SK-N-DZ (cell line): ENCODE measurements at regions not wholly inside any gene's neighbourhood (a gene's known extent, or its start where the extent isn't known, plus 50 kb on each side); places are given as distances from the start of the nearest gene placed in this dataset.

Experiments used
- DNase-seq: peaks from one replicate; pipeline ENCODE4 v3.0.0-alpha.2; 2015; ENCODE audit warnings: low spot score

DNA sequence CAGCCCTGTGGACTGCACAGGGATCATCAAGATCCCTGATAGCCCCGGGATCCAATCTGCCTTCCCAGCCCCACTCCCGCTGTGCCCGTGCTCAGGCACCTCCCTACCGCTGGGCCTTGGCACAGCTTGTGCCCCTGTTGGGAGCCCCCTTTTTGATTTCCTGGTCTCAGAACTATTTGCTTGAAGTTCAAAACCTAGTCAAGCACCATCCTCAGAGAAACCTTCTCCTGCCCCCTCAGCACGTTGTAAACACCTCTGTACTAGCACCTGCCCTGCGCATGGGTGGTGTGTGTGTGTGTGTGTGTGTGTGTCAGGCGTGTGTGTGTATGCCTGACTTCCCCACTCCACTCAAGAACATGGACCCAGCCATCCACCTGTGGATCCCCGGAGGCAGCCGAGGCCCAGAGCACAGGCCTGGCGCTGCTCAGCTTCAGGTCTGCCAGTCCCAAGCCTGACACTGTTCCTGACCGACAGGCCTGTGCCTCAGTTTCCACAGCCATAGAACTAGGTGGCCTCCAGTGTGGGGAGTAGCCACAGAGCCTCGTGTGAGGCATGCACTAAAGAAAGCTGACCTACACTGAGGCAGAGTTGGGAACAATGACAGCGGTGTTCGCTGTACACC lies 65.5 kb downstream of the ADRA2C start:
- no peak for DNase-seq

DNA sequence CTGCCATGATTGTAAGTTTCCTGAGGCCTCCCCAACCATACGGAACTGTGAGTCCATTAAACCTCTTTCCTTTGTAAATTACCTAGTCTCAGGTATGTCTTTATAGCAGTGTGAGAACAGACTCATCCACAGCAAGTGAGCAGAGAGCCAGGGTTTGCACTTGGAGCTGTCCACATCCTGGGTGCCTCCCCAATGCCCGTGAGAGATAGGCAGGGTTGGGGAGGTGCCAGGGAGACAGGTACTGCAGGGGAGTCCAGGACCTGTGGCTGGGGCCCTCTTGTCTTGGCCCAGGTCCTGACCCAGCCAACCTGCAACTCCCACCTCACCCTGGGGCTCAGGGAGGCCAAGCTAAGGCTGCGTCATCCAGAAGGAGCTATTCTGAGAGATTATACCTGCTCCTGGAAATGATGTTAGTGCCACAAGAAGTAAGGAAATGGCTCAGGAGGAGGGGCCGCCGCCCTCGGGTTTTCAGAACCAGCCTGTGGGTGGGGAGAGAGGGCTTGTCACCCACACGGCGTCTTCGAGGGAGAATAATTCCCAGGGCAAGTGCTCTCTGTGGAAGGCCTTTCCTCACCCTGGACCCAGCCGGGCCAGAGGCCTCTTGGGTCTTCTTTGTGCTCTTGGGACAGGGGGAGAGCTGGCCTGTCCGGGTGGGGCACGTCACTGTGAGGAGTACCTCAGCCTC lies 66.5 kb downstream of the ADRA2C start:
- DNase-seq = no peak

DNA sequence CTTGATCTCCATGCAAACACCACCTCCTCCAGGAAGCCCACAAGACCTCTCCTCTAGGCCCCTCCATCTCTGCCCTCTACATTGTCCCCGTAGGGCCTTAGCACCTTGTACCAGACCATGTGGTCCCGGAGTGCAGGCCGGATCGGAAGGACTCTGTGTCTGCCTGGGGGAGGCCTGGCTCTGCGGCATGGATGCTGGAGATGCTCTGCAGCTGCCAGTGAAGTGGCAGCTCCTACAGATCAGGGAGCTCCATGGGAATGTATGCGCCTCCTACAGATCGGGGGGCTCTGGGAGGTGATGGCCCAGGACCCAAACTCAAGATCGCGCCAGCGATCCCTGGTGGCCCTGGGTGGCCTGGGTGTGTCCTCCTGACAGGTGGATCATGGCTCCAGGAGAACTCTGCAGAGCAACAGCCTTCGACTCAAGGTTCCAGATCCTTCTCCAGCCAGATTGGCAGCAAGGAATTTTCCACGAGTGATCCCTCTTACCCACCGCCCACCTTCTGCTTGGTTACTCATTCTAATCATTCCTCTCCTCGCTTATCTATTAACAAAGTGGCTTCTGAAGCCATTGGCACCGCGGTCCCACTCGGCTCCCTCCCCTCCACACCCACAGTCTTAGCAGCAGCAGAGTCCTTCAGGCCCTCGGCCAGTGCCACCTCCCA lies 67.3 kb downstream of the ADRA2C start:
- no peak for DNase-seq

DNA sequence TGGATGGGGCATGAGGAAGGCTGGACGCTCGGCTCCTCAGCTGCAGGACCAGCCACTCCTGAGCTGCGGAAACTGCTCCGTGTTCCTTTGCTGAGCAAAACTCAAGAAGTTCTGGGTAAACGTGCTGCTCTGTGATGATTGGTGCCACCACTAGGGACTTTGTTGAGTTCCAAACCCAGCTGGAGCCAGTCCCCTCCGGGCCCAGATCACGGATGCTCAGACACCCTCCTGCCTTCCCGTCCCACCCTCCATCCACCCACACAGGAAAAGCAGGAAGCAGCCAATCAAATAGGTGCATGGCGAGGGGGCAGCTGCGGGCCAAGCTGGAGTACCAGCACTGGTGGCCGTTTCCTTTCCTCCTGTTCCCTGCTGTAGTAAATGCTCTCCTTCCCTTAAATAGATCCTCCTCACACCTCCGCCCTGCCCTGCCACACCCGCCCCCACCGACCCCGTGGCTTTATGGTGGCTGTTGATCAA lies 68.0 kb downstream of the ADRA2C start:
- no peak for DNase-seq

DNA sequence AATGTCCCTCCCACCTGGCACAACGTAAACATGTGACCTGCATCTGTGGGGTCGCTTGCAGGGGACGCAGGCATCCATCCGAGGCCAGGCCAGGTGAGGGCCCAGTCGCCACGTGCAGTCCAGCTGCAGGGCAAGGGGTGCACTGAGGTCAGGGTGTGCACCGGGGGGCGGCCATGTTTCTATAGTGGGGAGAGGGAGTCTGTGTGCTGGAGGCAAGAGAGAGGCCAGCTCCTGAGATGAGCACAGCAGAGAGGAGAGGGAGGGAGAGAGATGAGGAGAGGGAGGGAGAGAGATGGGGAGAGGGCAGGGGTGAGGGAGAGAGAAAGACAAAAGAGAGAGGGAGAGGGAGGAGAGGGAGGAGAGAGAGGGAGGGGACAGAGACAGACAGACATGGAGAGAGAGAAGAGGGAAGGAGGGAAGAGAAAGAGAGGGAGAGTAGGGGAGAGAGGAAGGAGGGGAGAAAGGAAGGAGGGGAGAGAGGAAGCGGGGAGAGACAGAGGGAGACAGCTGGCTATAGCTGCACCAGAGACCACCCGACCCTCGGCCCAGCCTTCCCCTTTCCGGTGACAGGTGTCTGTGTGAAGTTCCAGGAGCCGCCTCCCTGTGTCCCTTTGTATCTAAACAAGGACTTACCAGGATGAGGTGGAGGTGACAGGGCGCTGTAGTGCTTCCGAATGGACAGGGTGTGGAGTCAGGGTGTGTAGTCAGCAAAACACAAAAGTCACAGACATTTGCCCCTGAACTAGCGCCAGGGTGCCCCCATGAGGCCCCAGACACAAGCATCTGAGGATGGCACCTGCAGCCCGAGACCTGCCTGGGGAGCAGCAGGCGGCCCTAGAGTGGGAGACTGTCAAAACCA lies 68.7 kb downstream of the ADRA2C start:
- DNase-seq = no peak

DNA sequence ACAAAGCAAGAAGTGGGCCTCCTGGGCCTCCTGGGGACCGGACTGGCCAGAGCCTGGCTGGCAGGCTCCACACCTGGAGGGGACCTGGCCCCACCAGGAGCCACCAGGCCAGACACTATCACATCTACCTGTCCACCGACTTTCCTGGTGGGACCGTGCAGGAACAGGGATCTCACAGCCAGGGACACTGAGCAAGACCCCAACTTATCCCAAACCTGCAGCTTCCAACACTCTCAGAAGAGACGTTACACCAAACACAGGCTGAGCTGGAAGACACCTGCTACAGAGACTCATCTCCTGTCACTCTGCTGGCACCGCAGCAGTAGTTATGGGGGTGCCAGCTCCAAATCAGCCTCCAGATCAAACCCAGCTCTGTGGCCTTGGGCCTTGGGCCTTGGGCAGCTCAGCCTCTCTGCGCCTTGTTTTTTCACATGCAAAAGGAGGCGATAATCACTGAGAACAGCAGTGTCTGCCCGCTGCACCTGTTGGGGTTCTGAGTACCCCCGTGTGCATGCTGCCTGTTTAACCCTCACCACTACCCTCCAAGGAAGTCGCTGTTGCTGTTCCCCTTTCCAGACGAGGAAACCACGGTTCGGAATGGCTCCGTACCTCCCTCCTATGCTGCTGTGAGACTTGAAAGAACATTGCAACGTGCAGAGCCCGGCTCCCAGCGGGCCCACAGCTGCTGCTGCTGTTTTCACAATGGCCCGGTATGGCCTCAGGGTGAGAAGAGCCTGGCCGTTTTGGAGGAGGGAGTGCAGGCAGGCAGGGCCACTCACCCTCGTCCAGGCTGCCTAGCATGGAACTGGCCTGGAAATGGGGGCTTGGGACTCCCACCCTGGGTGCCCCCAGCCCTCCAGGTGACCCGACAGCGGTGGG lies 69.6 kb downstream of the ADRA2C start:
- no peak for DNase-seq

DNA sequence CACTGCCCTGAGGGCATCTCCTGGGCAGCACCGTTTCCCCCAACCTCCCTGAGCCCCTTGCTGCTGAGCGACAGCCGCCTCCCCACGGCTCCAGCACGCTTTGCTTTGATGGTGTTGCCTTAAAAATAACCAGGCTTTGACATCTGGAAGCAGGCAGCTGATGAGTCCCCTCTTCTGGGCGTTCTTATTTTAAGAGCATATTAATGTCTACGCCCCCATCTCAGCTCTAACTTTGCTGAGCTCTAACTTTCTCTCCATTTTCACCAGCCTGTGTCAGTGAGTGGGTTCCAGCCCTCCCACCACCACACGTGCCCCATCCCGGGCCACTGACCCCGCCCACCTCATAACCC lies 70.2 kb downstream of the ADRA2C start:
- DNase-seq = no peak

DNA sequence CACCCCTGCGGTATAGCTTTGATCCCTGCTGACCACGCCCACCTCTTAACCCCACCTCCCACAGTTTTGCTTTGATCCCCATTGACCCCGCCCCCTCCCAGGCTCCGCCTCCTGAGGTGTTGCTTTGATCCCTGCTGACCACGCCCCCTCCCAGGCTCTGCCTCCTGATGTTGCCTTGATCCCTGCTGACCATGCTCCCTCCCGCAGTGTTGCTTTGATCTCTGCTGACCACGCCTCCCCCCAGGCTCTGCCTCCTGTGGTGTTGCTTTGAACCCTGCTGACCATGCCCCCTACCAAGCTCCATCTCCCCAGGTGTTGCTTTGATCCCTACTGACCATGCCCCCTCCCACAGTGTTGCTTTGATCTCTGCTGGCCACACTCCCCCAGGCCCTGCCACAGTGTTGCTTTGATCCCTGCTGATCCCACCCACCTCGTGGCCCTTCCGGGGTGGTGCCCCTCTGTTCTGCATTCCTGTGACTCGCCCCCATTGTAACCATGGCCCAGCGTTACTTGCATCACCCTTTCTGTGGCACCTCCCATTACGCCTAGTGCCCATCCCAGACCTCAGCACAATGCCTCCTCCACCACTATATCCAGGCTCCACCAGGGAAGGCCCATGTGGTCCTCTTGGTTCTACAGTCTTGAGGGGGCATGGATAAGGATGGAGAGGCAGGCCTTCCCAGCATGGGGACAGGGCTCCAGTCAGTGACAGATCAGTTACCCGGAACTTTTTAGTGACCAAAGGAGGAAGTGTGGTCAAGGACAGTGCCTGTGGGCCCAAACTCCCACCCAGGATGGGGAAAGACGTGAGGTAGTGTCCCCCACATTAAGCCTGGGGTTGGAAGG lies 70.8 kb downstream of the ADRA2C start:
- DNase-seq = peak; percentile 3

DNA sequence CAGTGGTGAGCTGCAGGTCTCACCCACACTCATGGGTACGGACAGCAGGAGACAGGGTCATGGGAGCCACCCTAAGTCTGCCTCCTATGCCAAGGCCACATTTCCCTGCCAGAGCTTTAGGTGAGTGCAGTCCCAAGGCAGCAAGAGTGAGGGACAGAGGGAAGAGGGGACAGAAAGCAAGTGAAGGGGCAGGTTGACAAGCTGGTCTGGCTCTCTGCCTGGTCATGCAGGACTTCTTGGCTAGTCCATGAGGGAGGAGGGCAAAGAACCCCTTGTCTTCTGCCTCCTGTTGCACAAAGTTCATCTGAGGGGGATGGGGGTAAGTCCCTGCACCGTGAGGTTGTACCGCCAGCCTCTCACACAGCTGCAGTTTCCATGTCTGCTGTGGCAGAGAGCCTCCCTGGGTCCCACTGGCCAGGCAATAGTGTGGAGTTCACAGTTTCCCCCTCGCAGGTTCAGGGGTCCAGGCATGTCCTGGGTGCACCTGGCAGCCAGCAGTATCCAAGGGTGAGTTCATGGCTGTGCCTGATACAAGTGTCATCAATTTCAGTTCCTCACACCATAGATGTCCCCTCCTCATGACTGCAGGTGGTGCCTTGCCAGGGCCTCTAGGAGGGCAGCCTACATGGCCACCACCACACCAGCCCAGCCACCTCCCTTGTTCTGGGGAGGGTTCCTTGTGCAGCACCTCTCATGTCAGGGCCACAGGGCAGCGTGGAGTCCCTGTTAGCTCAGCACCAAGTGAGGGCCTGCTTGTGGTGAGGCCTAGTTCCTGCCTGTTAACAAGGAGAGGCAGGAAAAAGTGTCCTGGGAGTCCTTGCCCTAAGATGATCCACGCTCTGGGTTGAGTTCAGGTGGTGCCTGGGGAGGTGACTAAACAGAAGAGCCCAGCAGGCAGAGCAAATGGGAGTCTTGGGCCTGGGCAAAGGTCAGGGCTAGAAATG lies 72.5 kb downstream of the ADRA2C start:
- DNase-seq = no peak

DNA sequence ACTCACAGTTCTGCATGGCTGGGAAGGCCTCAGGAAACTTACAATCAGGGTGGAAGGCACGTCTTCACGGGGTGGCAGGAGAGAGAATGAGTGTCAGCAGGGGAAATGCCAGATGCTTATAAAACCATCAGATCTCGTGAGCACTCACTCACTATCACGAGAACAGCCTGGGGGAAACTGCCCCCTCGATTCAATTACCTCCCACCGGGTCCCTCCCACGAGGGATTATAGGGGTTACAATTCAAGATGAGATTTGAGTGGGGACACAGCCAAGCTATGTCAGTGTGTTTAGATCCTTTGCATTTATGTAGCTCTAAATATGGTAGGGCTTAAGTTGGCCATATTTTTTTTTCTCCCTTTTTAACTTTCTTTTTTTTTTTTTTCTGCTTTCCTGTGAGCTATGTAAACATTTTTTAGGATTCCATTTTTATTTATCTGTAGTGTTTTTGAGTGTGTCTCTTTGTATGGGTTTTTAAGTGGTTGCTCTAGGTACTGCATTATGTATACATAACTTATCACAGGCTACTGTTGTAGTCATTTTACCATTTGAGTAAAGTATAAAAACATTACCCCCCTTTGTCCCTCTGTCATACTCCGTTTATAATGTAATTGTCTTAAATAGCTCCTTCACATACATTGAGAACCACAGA lies 79.0 kb downstream of the ADRA2C start:
- DNase-seq = no peak

DNA sequence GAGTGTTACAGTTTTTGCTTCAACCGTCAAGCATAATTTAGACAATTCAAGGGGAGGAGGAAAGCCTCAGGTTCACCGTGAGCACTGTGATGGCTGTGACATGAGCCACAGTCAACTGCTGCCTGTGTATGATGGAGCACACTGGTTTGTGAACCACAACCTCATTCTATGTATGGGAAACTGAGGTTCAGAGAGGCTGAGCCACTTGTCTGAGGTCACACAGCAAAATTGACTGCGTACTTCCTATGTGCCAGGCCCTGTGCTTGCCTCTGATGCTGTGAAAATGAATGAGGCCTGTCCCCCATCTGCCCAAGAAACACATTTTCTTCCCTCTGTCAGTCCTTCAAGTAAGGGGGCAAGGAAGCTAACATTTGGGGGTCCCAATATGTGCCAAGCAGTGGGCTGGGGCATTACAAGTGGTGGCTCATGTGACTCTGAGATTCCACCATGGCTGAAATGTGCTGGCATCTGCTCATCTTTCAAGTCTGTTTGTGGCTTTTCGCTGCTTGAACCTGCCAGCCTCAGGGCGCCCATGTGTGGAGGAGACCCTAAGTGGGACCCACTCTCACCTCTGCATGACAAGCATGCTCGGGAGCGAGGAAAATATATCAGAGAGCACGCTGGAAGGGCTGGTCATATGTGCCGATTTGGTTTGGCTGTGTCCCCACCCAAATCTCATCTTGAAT lies 79.7 kb downstream of the ADRA2C start:
- DNase-seq = no peak

DNA sequence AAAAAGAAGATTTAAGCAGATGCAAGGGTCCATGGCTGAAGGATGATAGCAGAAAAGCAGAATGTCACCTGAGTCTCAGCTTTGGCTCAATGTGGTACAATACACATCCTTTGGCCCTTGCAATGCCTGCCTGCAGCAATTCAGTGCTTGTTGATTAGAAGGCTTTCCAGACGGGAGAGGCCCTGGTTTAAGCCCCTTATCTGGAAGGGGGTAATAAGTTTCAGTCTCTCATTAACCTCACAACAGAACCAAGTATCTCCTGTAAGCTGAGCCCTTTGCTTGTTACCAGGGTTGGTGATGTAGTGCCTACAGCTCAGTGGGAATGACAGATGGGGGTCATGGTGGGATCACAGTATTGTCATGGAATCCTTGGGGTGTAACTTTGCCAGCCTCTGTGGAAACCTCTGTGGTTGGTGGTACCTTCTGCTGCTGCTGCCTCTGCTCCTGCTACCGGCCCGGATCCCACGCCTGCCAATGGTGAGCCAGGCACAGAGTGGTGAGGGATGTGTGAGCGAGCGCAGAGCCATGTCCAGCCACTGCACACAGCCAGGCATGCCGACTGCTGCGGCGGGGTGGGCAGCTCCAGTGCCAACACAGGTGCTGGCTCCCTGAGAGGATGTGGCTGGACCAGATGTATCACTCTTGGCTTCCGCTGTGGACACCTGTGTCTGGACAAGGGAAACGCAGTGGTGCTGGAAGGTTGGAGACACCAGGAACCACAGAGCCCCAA lies 81.2 kb downstream of the ADRA2C start:
- no peak for DNase-seq

DNA sequence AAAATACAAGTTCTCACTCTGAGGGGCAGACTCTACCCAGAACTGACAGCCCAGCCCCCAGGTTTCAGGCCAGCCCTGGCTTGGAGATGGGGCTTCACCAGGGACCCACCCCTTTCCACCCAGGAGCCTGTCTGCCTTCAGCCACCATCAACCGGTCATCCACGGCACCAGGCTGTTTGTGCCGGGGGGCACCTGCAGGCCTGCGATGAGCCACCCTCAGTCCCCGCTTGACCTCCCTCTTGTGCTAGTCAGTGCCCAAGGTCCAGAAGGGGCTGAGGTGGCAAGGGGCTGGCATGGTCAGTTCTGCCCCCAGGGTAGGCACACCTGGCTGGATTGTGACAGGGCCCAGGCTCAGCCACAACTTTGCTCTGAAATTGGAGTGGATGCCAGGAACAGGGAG lies 82.1 kb downstream of the ADRA2C start:
- DNase-seq = no peak

DNA sequence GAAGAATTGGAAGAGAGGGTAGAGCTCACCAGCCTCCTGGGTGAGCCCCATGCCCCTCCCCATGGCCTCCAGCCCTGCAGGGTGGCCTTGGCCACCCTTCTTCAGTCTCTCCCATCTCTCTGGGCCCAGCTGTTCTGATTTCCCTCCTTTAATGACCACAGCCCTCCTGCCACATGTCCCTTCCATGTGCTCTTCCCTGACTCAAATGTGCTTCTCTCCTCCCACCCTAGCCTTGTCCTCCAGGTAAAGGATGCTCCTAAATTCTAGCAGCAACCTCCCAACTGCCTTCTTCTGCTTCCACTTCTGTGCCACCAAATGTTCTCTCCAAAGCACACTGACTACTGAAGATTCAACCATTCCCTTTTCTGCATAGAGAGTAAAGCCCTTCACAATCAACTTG lies 83.0 kb downstream of the ADRA2C start:
- no peak for DNase-seq

DNA sequence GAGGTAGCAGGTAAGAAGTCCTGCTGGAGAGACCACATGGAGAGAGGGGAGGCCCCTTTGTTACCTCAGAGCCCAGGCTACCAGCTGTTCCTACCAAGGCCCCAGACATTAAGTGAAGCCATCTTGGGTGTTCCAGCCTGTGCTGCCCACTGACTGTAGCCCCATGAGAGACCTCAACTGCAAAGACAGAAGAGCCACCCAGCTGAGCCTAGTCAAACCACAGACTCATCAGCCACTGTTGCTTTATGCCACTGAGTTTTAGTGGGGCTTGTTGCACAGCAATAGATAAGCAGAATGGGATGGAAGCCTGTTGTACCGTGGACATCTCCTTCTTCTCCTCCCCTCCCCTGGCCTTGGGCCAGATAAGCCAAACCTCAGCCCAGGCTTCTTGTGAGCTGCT lies 83.9 kb downstream of the ADRA2C start:
- no peak for DNase-seq

DNA sequence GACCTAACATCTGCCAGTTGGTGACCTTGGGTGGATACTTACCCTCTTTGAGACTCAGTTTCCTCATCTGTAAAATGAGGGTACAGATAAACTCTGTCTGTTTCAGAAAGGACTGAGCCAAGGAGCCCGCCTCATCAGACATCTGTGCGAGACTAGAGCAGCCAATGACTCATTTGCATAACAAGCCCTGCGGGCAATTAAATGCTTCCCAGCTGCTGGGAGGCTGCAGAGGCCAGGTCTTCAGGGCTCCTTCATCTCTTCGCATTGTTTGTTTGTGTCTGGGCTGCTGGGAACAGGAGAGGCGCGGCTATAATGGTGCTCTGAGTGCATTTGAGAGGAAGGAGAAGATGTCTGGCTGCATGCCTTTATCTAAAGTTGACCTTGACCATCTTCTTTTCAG lies 85.0 kb downstream of the ADRA2C start:
- DNase-seq = no peak

DNA sequence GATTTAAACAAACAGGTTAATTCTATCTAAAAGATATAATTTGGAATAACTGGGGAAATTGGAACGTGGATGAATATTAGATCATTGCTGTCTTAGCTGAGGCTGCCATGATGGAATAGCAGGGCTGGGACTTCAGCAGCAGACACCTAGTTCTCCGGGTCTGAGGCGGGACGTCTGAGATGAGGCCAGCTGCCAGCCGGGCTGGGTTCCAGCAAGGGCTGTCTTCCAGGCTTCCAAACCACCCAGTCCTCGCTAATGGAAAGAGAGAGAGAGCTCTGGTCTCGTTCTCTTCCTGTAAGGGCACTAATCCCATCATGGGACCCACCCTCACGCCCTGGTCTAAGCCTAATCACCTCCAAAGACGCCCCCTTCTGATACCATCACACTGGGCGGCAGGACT lies 85.7 kb downstream of the ADRA2C start:
- no peak for DNase-seq
